Tibial nerve (tissue), 4 donors: ENCODE measurements at regions not wholly inside any gene's neighbourhood (a gene's known extent, or its start where the extent isn't known, plus 50 kb on each side); places are given as distances from the start of the nearest gene placed in this dataset.

Experiments
- DNase-seq, 2 donors: peaks; one replicate each; pipeline ENCODE4 v3.0.0-alpha.2; 2019; ENCODE audit warnings: low spot score in 2 of 2
- H3K27ac ChIP-seq, 4 donors: fragments of 200-600 bp; sonication (generic) in 3 of 4; one replicate each; pipeline ENCODE4 v1.5.1; 2017 to 2019; ENCODE audit warnings: mild to moderate bottlenecking in 1 of 4
- H3K27me3 ChIP-seq, 2 donors: fragments of 200-600 bp; sonication (generic) in 1 of 2; one replicate each; pipeline versions ENCODE4 v1.5.1 to v1.6.0; 2017 to 2019
- H3K36me3 ChIP-seq, 3 donors: fragments of 200-600 bp; sonication (generic); one replicate each; pipeline ENCODE4 v1.5.1; 2018 to 2019
- H3K4me1 ChIP-seq, 4 donors: fragments of 200-600 bp; sonication (generic) in 3 of 4; one replicate each; pipeline ENCODE4 v1.5.1; 2017 to 2019
- H3K4me3 ChIP-seq, 4 donors: fragments of 200-600 bp; sonication (generic) in 3 of 4; one replicate each; pipeline ENCODE4 v1.5.1; 2017 to 2019; ENCODE audit warnings: mild to moderate bottlenecking in 1 of 4, moderate library complexity in 1 of 4
- H3K9me3 ChIP-seq, 4 donors: fragments of 200-600 bp; sonication (generic) in 3 of 4; one replicate each; pipeline ENCODE4 v1.5.1; 2017 to 2019
- EP300 ChIP-seq, 2 donors: sonication (generic); formaldehyde crosslinking; IDR thresholded peaks; one replicate each; pipeline ENCODE4 v1.6.1; 2017; ENCODE audit warnings: antibody characterized with exemption in 2 of 2, mild to moderate bottlenecking in 1 of 2
- POLR2A ChIP-seq, 2 donors: fragments of 450-650 bp; IDR thresholded peaks; one replicate each; pipeline ENCODE4 v1.6.1; 2017; ENCODE audit warnings: antibody characterized with exemption in 2 of 2, mild to moderate bottlenecking in 2 of 2, moderate library complexity in 2 of 2
- WGBS, 2 donors: methylation state at CpG; one replicate each; pipeline ENCODE4 v1.1.5; 2018; 5-methylcytosine and 5-hydroxymethylcytosine counted together
- TF ChIP-seq, protein P1 (sequence below), 5 experiments: fragments of 200-600 bp in 3 of 5; fragments of 450-650 bp in 2 of 5; sonication (generic) in 3 of 5; IDR thresholded peaks; one replicate each; pipeline ENCODE4 v1.5.1; 2016 to 2019; ENCODE audit warnings: antibody characterized with exemption in 5 of 5, mild to moderate bottlenecking in 3 of 5, moderate library complexity in 2 of 5

- no peaks in the 10 kb centered on the region for H3K27me3 ChIP-seq
Observed at GRCh38 chr5:158421319-158421718, 562.4 kb upstream of the CLINT1 start.

GRCh38 chr5:158419186-158419585 lies 560.2 kb upstream of the CLINT1 start:
- Histone ChIP-seq H3K27me3 (no peaks in the 10 kb centered on the region), H3K9me3 (no peaks in the 10 kb centered on the region), H3K4me3 (no peak overlapping the region), H3K27ac (no peak overlapping the region), H3K36me3 (no peaks in the 10 kb centered on the region), H3K4me1 (peaks cover 0 to 22% (median 0%) of the 10 kb centered on the region in 4 donors)
- WGBS, 2 donors = 85 to 90% methylated on average over 2 of the region's 2 CpGs
- DNase-seq = no peak
- TF ChIP-seq, protein P1, sequence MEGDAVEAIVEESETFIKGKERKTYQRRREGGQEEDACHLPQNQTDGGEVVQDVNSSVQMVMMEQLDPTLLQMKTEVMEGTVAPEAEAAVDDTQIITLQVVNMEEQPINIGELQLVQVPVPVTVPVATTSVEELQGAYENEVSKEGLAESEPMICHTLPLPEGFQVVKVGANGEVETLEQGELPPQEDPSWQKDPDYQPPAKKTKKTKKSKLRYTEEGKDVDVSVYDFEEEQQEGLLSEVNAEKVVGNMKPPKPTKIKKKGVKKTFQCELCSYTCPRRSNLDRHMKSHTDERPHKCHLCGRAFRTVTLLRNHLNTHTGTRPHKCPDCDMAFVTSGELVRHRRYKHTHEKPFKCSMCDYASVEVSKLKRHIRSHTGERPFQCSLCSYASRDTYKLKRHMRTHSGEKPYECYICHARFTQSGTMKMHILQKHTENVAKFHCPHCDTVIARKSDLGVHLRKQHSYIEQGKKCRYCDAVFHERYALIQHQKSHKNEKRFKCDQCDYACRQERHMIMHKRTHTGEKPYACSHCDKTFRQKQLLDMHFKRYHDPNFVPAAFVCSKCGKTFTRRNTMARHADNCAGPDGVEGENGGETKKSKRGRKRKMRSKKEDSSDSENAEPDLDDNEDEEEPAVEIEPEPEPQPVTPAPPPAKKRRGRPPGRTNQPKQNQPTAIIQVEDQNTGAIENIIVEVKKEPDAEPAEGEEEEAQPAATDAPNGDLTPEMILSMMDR (IDR thresholded peaks at IDR 0.05) = no peak
- TF ChIP-seq EP300 (IDR thresholded peaks at IDR 0.05) (no peak), POLR2A (IDR thresholded peaks at IDR 0.05) (no peak)

More at GRCh38 chr5:158421319-158421718, 562.4 kb upstream of the CLINT1 start:
- no peak for TF ChIP-seq POLR2A (IDR thresholded peaks at IDR 0.05)
- TF ChIP-seq, protein P1 (IDR thresholded peaks at IDR 0.05) = no peak
- no peak for TF ChIP-seq EP300 (IDR thresholded peaks at IDR 0.05)
- no peaks in the 10 kb centered on the region for H3K9me3 ChIP-seq
- peaks cover 0 to 14% (median 0%) of the 10 kb centered on the region in 4 donors for H3K4me1 ChIP-seq
- 96 to 97% methylated on average over 6 of the region's 6 CpGs for WGBS, 2 donors
- H3K27ac ChIP-seq = no peak overlapping the region
- H3K4me3 ChIP-seq = no peak overlapping the region
- H3K36me3 ChIP-seq = no peaks in the 10 kb centered on the region
- DNase-seq = no peak

DNA sequence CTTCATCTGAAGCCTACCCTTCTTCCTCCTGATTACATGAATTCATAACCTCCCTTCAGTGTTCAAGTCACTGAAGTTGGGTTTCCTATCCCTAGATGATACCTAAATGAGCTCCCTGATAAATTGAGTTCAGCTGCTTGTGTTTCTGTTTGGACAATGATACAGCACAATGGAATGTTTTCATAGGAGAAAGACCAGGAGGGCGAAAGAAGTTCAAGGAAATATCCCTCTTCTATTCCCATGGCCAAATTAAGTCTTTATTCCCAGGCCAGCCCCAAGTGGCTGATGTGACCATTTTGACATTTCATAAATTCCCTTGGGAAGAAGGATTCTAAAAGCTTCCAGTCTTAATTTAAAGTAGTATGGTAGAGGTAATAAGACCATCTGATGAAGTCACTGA lies 555.8 kb upstream of the CLINT1 start:
- no peaks in the 10 kb centered on the region for H3K9me3 ChIP-seq
- no peak overlapping the region for H3K4me3 ChIP-seq
- H3K27ac ChIP-seq = peak overlapping the region in 2 of 4 donors; percentile 40 to 80
- peak in 1 of 2 donors; percentile 28 for DNase-seq
- H3K36me3 ChIP-seq = no peaks in the 10 kb centered on the region
- WGBS, 2 donors = 30 to 47% methylated on average over 1 of the region's 1 CpG
- H3K4me1 ChIP-seq = peaks cover 0 to 35% (median 0%) of the 10 kb centered on the region in 4 donors
- no peaks in the 10 kb centered on the region for H3K27me3 ChIP-seq
- TF ChIP-seq, protein P1 (IDR thresholded peaks at IDR 0.05) = no peak
- no peak for TF ChIP-seq POLR2A (IDR thresholded peaks at IDR 0.05)
- TF ChIP-seq EP300 (IDR thresholded peaks at IDR 0.05) = no peak

DNA sequence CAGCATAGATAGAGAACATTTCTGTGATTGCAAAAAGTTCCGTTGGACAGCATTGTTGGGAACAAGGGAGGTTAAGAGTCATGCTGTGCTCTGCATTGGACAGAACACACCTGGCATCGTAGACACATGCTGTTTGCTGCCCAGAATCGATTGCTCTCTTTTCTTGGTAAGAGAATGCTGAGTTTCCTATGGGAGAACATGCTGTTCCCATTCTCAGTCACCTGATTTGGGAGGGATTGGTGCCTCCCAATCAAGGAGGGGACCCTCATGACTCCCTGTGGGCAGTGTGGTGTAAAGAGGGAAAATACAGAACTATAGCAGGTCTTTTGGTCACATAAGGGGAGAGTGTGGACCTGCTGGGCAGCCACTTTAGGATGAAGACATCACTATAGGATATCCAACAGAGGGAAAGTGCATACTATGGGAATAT lies 555.4 kb upstream of the CLINT1 start:
- TF ChIP-seq EP300 (IDR thresholded peaks at IDR 0.05) (peak; percentile 59 to 86), POLR2A (IDR thresholded peaks at IDR 0.05) (no peak)
- TF ChIP-seq, protein P1 (IDR thresholded peaks at IDR 0.05) = no peak
- peak in 1 of 2 donors; percentile 62 for DNase-seq
- H3K4me3 ChIP-seq = no peak overlapping the region
- 60 to 70% methylated on average over 3 of the region's 3 CpGs for WGBS, 2 donors
- no peaks in the 10 kb centered on the region for H3K9me3 ChIP-seq
- H3K27me3 ChIP-seq = no peaks in the 10 kb centered on the region
- no peaks in the 10 kb centered on the region for H3K36me3 ChIP-seq
- peaks cover 0 to 35% (median 0%) of the 10 kb centered on the region in 4 donors for H3K4me1 ChIP-seq
- peak overlapping the region in 2 of 4 donors; percentile 40 to 80 for H3K27ac ChIP-seq

- peaks cover 0 to 35% (median 0%) of the 10 kb centered on the region in 4 donors for H3K4me1 ChIP-seq
- WGBS, 2 donors = 76 to 82% methylated on average over 4 of the region's 4 CpGs
Observed at GRCh38 chr5:158413122-158413680, 554.3 kb upstream of the CLINT1 start.

More at GRCh38 chr5:158413122-158413680, 554.3 kb upstream of the CLINT1 start:
- no peak overlapping the region for H3K4me3 ChIP-seq
- no peaks in the 10 kb centered on the region for H3K36me3 ChIP-seq
- no peak for DNase-seq
- no peaks in the 10 kb centered on the region for H3K9me3 ChIP-seq
- H3K27ac ChIP-seq = no peak overlapping the region
- peak in 1 of 2 donors; percentile 35 for TF ChIP-seq EP300 (IDR thresholded peaks at IDR 0.05)
- TF ChIP-seq, protein P1 (IDR thresholded peaks at IDR 0.05) = no peak
- H3K27me3 ChIP-seq = no peaks in the 10 kb centered on the region
